ENCODE measurements at regions not wholly inside any gene's neighbourhood (a gene's known extent, or its start where the extent isn't known, plus 50 kb on each side); places are given as distances from the start of the nearest gene placed in this dataset.

DNA sequence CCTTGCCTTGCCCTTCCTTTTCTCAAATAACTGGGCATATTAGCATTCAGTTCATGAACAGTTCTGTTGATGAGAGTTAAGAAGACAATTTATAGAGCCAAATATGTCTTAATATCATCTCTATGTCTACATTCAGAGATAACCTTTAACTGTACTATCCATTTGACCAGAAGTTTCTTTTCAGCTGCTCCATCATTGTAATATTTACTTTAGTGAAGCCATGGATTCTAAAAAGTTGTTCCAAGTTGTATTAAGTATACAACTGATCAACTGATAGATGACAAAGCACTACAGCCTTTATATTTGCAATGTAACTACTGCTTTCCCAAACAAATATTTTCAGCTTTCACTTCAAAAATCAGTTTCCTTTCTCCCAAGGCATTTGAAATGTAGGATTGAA, 1252.7 kb downstream of the EPHA7 start:
- no peak for DNase-seq (ENCODE audit: low read depth, low spot score)

DNA sequence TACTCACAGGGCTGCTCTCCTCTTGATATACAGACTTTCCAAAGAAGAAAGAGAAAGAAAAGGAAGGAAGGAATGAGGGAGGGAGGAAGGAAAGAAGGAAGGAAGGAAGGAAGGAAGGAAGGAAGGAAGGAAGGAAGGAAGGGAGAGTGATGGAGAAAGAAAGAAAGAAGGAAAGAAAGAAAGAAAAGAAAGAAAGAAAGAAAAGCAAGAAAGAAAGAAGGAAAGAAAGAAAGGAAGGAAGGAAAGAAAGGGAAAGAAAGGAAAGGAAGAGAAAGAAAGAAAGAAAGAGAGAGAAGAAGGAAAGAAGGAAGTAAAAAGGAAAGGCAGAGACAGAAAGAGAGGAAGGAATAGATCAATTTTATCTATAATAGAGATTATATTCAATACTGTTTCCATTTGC, 1257.4 kb downstream of the EPHA7 start:
- DNase-seq (ENCODE audit: low read depth, low spot score): no peak

GRCh38 chr6:92160226-92160625, 1259.1 kb downstream of the EPHA7 start:
- no peak for DNase-seq (ENCODE audit: low read depth, low spot score)

- no peak for DNase-seq (ENCODE audit: low read depth, low spot score)
Observed at GRCh38 chr6:92159046-92159445, 1260.3 kb downstream of the EPHA7 start.

- no peak for DNase-seq (ENCODE audit: low read depth, low spot score)
Observed at GRCh38 chr6:92150553-92150952, 1268.8 kb downstream of the EPHA7 start.

DNA sequence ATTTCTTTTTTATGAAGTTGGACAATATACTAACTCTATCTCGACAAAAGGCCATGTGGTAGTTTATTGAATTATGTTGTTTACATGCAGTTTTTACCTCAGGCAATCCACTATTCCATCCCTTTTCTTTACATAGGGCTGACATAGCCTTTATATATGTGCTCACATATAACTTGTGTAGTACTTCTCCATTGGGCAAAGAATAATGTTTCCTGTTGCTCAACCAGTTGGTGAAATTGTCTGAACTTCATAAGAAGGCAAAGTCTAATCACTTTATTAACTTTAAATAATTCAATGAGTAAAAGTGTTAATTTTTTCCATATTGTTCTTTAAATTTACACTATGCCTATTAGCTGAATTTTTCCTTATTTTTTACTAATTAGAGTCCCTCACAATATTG, 1272.1 kb downstream of the EPHA7 start:
- DNase-seq (ENCODE audit: low read depth, low spot score): no peak

DNA sequence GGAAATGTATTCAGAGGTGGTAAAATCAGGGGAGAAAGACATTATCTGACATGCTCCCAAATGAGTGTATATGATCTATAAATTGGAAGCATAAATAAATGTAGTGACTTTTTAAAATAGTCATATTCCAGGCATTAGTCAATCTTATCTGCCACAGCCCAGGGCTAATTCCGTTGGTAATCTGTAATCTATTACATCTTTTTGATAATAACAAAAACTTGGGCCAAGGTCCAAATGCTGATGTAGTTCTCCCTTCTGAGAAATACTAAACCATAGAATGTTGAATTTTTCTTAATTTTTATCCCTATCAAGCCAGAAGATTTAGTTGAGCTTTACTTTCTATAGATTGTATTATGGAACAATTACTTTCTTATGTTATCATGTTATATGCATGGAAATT, 1279.8 kb downstream of the EPHA7 start:
- no peak for DNase-seq (ENCODE audit: low read depth, low spot score)

DNA sequence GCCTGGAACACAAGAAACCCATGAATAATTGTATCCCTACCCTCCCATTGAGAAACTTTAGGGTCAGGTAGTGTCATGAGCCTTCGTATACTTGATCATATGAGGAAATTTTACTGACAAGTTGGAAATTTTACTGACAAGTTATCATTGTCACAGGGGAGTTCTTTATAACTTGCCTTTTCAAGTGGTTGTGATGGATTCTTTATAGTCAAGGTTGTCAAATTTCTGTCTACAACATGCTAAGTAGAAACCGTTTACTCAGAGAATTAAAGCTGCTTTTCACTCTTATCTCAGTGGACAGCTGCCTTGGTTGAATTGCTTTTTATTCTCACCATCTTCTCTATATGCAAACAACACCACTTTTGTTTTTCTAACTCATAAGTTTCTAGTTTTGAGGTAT, 1286.4 kb downstream of the EPHA7 start:
- no peak for DNase-seq (ENCODE audit: low read depth, low spot score)

DNA sequence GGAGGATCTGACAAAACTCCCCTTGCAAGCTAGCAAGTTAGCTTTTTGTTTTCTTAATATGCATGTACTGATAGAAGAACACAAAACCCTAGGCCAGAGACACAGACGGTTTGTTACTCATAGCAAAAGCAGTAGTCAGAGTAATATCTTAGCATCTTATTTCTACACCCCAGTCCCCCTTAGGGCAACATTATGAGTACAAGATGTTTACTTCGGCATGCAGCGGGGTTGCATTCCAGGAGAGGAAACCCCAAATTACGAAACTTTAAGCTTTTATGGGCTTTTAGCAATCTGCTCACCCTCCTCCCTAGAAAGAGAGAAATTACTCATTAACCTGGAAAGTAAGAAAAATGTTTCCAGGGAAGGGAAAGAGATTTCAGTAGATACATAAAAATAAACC, 1286.9 kb downstream of the EPHA7 start:
- no peak for DNase-seq (ENCODE audit: low read depth, low spot score)

DNA sequence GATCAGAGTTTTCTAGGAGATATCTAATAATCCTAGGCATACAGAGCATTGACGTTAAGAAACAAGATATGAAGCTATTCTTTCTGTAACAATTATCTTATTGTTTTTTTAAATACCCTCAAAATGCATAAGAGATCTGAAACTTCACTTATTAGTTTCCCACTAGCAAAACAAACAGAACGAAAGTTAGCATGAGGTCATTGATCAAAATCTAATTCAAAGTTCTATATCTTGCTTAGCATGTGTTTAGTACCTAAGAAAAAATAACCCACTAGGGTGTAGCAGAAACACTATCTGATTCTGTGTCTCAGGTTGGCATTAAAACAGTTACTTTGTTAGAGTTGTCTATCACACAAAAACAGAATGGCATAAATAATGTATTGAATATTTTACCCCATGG, 1288.4 kb downstream of the EPHA7 start:
- DNase-seq (ENCODE audit: low read depth, low spot score): no peak

DNA sequence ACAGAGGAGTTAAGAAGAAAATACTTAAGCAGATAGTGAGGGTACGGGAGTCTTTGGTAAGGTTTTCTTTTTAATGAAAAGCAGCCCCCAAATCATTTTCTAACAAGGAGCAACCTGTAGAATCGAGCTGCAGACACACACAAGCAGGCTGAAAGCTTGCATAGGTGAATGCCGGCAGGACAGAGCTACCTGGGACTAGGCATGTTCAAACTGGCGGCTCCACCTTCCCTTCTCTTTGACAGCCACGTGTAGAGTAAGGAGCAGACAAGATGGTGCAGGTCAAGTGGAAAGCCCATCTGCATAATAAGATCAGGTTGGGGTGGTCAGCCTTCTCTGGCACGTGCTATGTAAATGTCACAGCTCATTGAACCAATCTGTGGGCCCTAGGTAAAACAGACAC, 1292.4 kb downstream of the EPHA7 start:
- DNase-seq (ENCODE audit: low read depth, low spot score): no peak

GRCh38 chr6:92126088-92126487, 1293.3 kb downstream of the EPHA7 start:
- no peak for DNase-seq (ENCODE audit: low read depth, low spot score)

DNA sequence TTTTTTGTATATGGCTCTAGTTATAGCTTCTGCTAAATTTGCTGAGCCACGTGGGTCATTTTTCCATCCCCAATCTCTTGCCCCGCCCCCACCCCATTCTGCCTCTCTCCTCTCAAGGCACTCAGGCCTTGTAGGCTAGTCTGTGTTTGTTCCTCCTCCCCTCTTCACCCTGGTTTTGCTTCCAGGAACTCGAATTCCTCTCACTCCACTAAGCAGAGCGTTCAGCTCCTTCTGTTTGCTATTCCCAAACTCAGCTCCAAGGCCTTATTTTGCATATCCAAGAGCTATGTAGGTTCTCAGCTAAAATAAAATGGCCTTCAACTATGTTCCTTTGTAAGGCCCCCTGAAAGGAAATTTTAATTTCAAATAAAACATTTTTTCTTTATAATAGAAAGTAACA, 1293.7 kb downstream of the EPHA7 start:
- no peak for DNase-seq (ENCODE audit: low read depth, low spot score)

GRCh38 chr6:92124200-92124651, 1295.1 kb downstream of the EPHA7 start:
- DNase-seq (ENCODE audit: low read depth, low spot score): no peak

GRCh38 chr6:92122746-92123145, 1296.6 kb downstream of the EPHA7 start:
- no peak for DNase-seq (ENCODE audit: low read depth, low spot score)

DNA sequence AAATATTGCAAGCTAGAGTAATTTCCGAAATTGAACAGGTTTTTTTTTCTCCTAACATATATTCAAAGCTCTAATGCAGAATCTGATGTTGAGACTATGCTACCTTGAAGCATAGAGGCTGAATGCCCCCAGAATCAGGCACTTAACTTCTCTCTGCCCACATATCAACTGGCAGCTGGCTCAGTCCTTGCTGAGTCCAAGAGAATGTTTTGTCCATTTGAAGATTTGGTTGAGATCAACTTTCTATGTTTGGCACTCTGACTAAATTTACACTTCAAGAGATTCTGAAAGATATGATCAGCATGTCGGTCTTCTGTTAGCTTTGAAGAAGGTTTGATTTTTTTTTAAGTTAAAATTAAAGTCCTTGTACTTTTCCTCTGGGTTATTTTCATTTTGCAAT, 1298.1 kb downstream of the EPHA7 start:
- no peak for DNase-seq (ENCODE audit: low read depth, low spot score)

GRCh38 chr6:92117800-92118199, 1301.6 kb downstream of the EPHA7 start:
- no peak for DNase-seq (ENCODE audit: low read depth, low spot score)

DNA sequence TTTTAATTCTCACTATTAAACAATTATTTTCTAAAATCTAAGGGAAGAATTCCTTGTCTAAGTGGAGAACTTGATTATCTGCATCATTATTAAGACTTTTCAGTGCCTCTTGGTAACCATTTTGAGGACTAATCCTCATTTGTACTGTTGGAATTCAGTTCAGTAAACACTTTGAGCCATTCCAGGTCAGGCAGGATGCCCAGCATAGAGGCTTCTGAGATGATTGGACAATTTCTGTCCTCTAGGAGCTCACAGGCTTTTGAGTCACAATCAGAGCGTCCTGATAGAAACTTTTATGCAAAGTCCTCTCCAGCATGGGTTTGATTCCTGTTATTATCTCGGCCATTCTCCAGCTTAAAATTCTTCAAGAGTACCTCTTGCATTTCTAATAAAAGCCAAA, 1304.6 kb downstream of the EPHA7 start:
- DNase-seq (ENCODE audit: low read depth, low spot score): no peak

- DNase-seq (ENCODE audit: low read depth, low spot score): no peak
Observed at GRCh38 chr6:92114091-92114675, 1305.2 kb downstream of the EPHA7 start.

DNA sequence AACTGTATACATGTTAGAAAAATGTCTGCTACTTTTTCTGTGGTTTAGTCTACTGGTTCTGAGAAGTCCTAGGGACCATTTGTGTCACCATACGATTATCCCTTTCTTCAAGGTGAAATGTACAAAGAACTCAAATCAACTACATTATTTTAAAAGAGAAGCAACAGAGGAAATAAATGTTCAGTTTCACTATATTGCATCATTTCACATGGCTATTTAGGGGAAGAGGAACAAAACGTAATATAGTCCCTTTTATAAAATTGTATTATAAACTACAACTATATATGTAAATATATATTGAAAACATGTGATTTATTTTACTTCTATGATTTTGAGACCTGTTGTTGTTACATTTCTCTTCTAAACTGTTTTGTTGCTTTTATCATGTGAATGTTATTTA, 1308.0 kb downstream of the EPHA7 start:
- no peak for DNase-seq (ENCODE audit: low read depth, low spot score)

GRCh38 chr6:92110403-92110802, 1309.0 kb downstream of the EPHA7 start:
- no peak for DNase-seq (ENCODE audit: low read depth, low spot score)

GRCh38 chr6:92109956-92110355, 1309.4 kb downstream of the EPHA7 start:
- no peak for DNase-seq (ENCODE audit: low read depth, low spot score)

GRCh38 chr6:92109256-92109655, 1310.1 kb downstream of the EPHA7 start:
- no peak for DNase-seq (ENCODE audit: low read depth, low spot score)

DNA sequence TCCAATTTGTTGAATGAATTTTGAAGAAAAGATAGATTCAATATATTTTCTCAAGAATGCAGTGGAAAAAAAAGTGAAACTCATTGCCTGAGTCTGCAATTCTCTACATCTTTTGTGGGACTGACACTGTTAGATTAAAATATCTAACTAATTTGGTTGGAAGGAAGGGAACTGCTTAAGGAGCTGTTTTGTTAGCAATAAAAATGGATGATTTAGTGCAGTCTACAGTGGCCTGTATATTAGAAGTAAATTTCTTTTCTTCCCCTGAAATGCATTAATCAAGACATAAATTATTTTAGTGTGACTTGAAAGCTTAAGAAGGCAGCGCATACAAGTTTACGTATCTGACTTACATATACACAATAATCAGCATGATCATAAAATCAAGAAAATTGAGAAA, 1332.6 kb downstream of the EPHA7 start:
- no peak for DNase-seq (ENCODE audit: low read depth, low spot score)

Measured in ELF-1 (cell line).